GM12878 (cell line): ENCODE measurements at regions not wholly inside any gene's neighbourhood (a gene's known extent, or its start where the extent isn't known, plus 50 kb on each side); places are given as distances from the start of the nearest gene placed in this dataset.
A peak's percentile ranks its signal among the peaks of the same experiment; 100 is the strongest.

ENCODE experiments used
- ATAC-seq: fragments of 200-7000 bp; cut with Tn5 transposase; 3 replicates; pipeline ENCODE4 v1.9.1; 2020; ENCODE audit warnings: mild to moderate bottlenecking, moderate library complexity
- BruUV-seq: library from RNA; stranded (reverse); fragments of 400-500 nt; replicated peaks from 2 replicates; lab custom pipeline; 2021; lab: Mats Ljungman, UMichigan
- CTCF ChIA-PET: fragments of 300-600 bp; sonication (Branson Sonifier 250); formaldehyde crosslinking; extraction: SDS; loops from one replicate; lab custom pipeline; 2021; ENCODE audit warnings: inconsistent platforms; lab: Yijun Ruan, JAX
- POLR2A ChIA-PET: fragments of 350-600 bp; formaldehyde crosslinking; extraction: SDS; loops from one replicate; lab custom pipeline; 2021; ENCODE audit warnings: inconsistent platforms; lab: Charles Lee
- RAD21 ChIA-PET: fragments of 300-600 bp; sonication (Branson Sonifier 250); formaldehyde crosslinking; loops from one replicate; lab custom pipeline; 2023; ENCODE audit warnings: antibody characterized with exemption; ENCODE audit not compliant: unreplicated experiment; lab: Charles Lee
- SMC1A ChIA-PET: fragments of 300-600 bp; sonication (Branson Sonifier 250); formaldehyde crosslinking; loops from one replicate; lab custom pipeline; 2023; ENCODE audit not compliant: unreplicated experiment, uncharacterized antibody; lab: Charles Lee
- DNase-seq: peaks from one replicate; pipeline ENCODE4 v3.0.0-alpha.2; 2011; ENCODE audit warnings: low read depth, low spot score
- FAIRE-seq: peaks from 3 replicates; lab custom pipeline; 2011; peaks lifted over from hg19 to GRCh38; lab: Jason Lieb, UNC
- H2AFZ ChIP-seq: 2 replicates; pipeline ENCODE4 v1.6.0; 2011; ENCODE audit warnings: low read depth, low read length, control low read depth; ENCODE audit not compliant: control insufficient read depth
- H3K27ac ChIP-seq: 2 replicates; pipeline ENCODE4 v1.5.1; 2011; ENCODE audit warnings: control low read depth; ENCODE audit not compliant: control insufficient read depth, insufficient read depth
- H3K27me3 ChIP-seq, 2 experiments: replicated peaks in 1 of 2; 2 replicates each; pipeline versions ENCODE4 v1.6.0 to v1.6.1; 2011; ENCODE audit warnings: low read length in 1 of 2; ENCODE audit not compliant: control insufficient read depth in 2 of 2, insufficient read depth in 2 of 2
- H3K36me3 ChIP-seq, 2 experiments: 2 replicates each; pipeline ENCODE4 v1.5.1; 2011; ENCODE audit warnings: low read length in 1 of 2; ENCODE audit not compliant: control insufficient read depth in 2 of 2, insufficient read depth in 2 of 2
- H3K4me1 ChIP-seq: 2 replicates; pipeline ENCODE4 v1.6.1; 2011; ENCODE audit warnings: mild to moderate bottlenecking, low read length, moderate library complexity, mixed read lengths; ENCODE audit not compliant: control insufficient read depth, insufficient read depth
- H3K4me2 ChIP-seq: 2 replicates; pipeline ENCODE4 v1.6.0; 2011; ENCODE audit warnings: control low read depth; ENCODE audit not compliant: control insufficient read depth, insufficient read depth
- H3K4me3 ChIP-seq: fragments of 200-600 bp; sonication (generic); 2 replicates; pipeline ENCODE4 v1.5.1; 2016
- H3K79me2 ChIP-seq: 2 replicates; pipeline ENCODE4 v1.6.0; 2011; ENCODE audit warnings: low read length; ENCODE audit not compliant: control insufficient read depth, insufficient read depth
- H3K9ac ChIP-seq: 2 replicates; pipeline ENCODE4 v1.8.0; 2011; ENCODE audit warnings: low read length, control low read depth, mixed read lengths; ENCODE audit not compliant: control insufficient read depth, insufficient read depth
- H3K9me3 ChIP-seq: replicated peaks from 3 replicates; pipeline ENCODE4 v1.5.1; 2011; ENCODE audit warnings: mild to moderate bottlenecking, low read length; ENCODE audit not compliant: control insufficient read depth, insufficient read depth
- H4K20me1 ChIP-seq: 2 replicates; pipeline ENCODE4 v1.6.0; 2011; ENCODE audit not compliant: control insufficient read depth, insufficient read depth
- ATF7 ChIP-seq: fragments of 450-650 bp; IDR thresholded peaks from 2 replicates; pipeline ENCODE4 v1.6.1; 2016; ENCODE audit warnings: low read depth, mild to moderate bottlenecking
- CEBPB ChIP-seq, 2 experiments: fragments of 150-350 bp in 1 of 2; IDR thresholded peaks; 2 replicates each; pipeline ENCODE4 v1.6.1; 2012 to 2014; ENCODE audit warnings: low read depth in 2 of 2, low read length in 2 of 2, borderline replicate concordance in 1 of 2, inconsistent platforms in 1 of 2
- CHD2 ChIP-seq: IDR thresholded peaks from 2 replicates; pipeline ENCODE4 v1.6.1; 2011; ENCODE audit warnings: low read depth, low read length, improper control_type of control experiment, borderline replicate concordance
- CREB1 ChIP-seq: IDR thresholded peaks from 2 replicates; pipeline ENCODE4 v1.6.1; 2012; ENCODE audit warnings: low read depth, mild to moderate bottlenecking, inconsistent platforms
- DPF2 ChIP-seq: fragments of 450-650 bp; IDR thresholded peaks from 2 replicates; pipeline ENCODE4 v1.6.1; 2017; ENCODE audit warnings: mild to moderate bottlenecking
- HCFC1 ChIP-seq: fragments of 150-350 bp; IDR thresholded peaks from 2 replicates; pipeline ENCODE4 v1.6.1; 2014; ENCODE audit warnings: low read length
- IKZF2 ChIP-seq, 2 experiments: fragments of 450-650 bp; IDR thresholded peaks; 2 replicates each; pipeline ENCODE4 v1.6.1; 2017; ENCODE audit warnings: mild to moderate bottlenecking in 2 of 2, moderate library complexity in 2 of 2
- KAT2A ChIP-seq: conservative IDR thresholded peaks from 2 replicates; pipeline ENCODE4 v1.6.1; 2011; ENCODE audit warnings: low read depth, low read length; ENCODE audit not compliant: control insufficient read depth
- NFYB ChIP-seq: IDR thresholded peaks from 2 replicates; pipeline ENCODE4 v1.6.1; 2011; ENCODE audit warnings: low read depth, mild to moderate bottlenecking, low read length, improper control_type of control experiment, moderate library complexity; ENCODE audit not compliant: insufficient read depth
- POU2F2 ChIP-seq: IDR thresholded peaks from 3 replicates; pipeline ENCODE4 v1.6.1; 2011; ENCODE audit warnings: low read depth, mild to moderate bottlenecking, low read length, borderline replicate concordance
- RFX5 ChIP-seq: IDR thresholded peaks from 2 replicates; pipeline ENCODE4 v1.6.1; 2011; ENCODE audit warnings: low read depth, low read length, improper control_type of control experiment
- SMAD5 ChIP-seq: IDR thresholded peaks from 2 replicates; pipeline ENCODE4 v1.6.1; 2016; ENCODE audit warnings: antibody characterized with exemption, low read depth
- SPI1 ChIP-seq: IDR thresholded peaks from 2 replicates; pipeline ENCODE4 v1.6.1; 2011; ENCODE audit warnings: low read depth, mild to moderate bottlenecking, low read length, moderate library complexity, borderline replicate concordance; ENCODE audit not compliant: insufficient read depth
- SREBF1 ChIP-seq: IDR thresholded peaks from 2 replicates; pipeline ENCODE4 v1.6.1; 2012; ENCODE audit warnings: mild to moderate bottlenecking, low read length
- TBL1XR1 ChIP-seq: IDR thresholded peaks from 2 replicates; pipeline ENCODE4 v1.6.1; 2012; ENCODE audit warnings: low read depth, low read length, improper control_type of control experiment
- ZNF207 ChIP-seq: fragments of 450-650 bp; IDR thresholded peaks from 2 replicates; pipeline ENCODE4 v1.6.1; 2014; ENCODE audit warnings: antibody characterized with exemption, mild to moderate bottlenecking, borderline replicate concordance
- WGBS: methylation state at CpG from one replicate; pipeline ENCODE4 v1.1.6; 2016; ENCODE audit warnings: low lambda C conversion rate; ENCODE audit not compliant: insufficient replicate concordance, insufficient coverage; ENCODE audit errors: missing lambda C conversion rate; 5-methylcytosine and 5-hydroxymethylcytosine counted together
- in situ Hi-C: fragments of 300-500 bp; cut with MboI; formaldehyde crosslinking; loops from 9 replicates; pipeline ENCODE4 v1.14.3; 2018; ENCODE audit warnings: mixed read lengths
- intact Hi-C: fragments of 100-400 bp; cut with micrococcal nuclease; formaldehyde crosslinking; loops from one replicate; pipeline ENCODE4 v1.14.2; 2022; ENCODE audit not compliant: unreplicated experiment
- TF ChIP-seq, protein P1 (sequence below), 3 experiments: IDR thresholded peaks in 2 of 3; conservative IDR thresholded peaks in 1 of 3; 2 replicates each; pipeline ENCODE4 v1.5.1; 2011; ENCODE audit warnings: low read depth in 3 of 3, low read length in 3 of 3, mild to moderate bottlenecking in 3 of 3, control low read depth in 2 of 3, moderate library complexity in 2 of 3, inconsistent platforms in 1 of 3, mixed read lengths in 1 of 3; ENCODE audit not compliant: control insufficient read depth in 2 of 3, insufficient read depth in 1 of 3; ENCODE audit errors: extremely low read depth in 1 of 3
- TF ChIP-seq, protein P2 (sequence below): fragments of 450-650 bp; IDR thresholded peaks from 2 replicates; pipeline ENCODE4 v1.6.1; 2017; ENCODE audit warnings: mild to moderate bottlenecking, low read depth, inconsistent platforms; ENCODE audit not compliant: poor library complexity, severe bottlenecking
- TF ChIP-seq, protein P3 (sequence below): fragments of 450-650 bp; IDR thresholded peaks from 2 replicates; pipeline ENCODE4 v1.6.1; 2016; ENCODE audit warnings: mild to moderate bottlenecking

DNA sequence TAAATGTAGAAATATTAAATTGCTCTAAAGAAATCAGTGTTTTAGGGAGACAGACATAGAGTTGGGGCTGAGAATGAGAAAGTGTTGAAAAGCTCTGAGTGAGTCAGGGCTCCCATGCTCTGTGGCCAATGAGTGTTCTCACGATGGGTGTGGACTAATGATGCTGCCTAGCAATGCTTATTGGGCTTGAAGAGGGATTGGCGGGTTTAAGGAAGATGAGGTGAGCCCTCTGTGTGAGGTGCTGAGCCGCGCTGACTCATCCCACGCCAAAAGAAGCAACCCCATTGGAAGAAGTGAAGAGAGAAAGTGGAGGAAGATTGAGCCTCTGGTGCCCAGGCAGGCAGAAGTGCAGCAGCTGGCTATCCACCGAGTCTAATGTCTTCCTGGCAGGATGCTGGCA, 65.1 kb upstream of the DPT start:
- H4K20me1 ChIP-seq, result no peaks in the 10 kb centered on the region
- POLR2A ChIA-PET, result no interaction called here
- H3K27ac ChIP-seq, result no peak overlapping the region
- TF ChIP-seq ATF7 (no peak), CREB1 (no peak), SPI1 (no peak), CHD2 (no peak), POU2F2 (no peak), DPF2 (no peak), ZNF207 (no peak), SMAD5 (no peak), NFYB (no peak), CEBPB (IDR thresholded peaks at IDR 0.05; ENCODE audit: borderline replicate concordance in 1 of 2, low read depth in 2 of 2, low read length in 2 of 2) (no peak), TBL1XR1 (no peak), KAT2A (no peak), SREBF1 (no peak), HCFC1 (no peak), IKZF2 (IDR thresholded peaks at IDR 0.05) (no peak), RFX5 (no peak)
- TF ChIP-seq, protein P1, sequence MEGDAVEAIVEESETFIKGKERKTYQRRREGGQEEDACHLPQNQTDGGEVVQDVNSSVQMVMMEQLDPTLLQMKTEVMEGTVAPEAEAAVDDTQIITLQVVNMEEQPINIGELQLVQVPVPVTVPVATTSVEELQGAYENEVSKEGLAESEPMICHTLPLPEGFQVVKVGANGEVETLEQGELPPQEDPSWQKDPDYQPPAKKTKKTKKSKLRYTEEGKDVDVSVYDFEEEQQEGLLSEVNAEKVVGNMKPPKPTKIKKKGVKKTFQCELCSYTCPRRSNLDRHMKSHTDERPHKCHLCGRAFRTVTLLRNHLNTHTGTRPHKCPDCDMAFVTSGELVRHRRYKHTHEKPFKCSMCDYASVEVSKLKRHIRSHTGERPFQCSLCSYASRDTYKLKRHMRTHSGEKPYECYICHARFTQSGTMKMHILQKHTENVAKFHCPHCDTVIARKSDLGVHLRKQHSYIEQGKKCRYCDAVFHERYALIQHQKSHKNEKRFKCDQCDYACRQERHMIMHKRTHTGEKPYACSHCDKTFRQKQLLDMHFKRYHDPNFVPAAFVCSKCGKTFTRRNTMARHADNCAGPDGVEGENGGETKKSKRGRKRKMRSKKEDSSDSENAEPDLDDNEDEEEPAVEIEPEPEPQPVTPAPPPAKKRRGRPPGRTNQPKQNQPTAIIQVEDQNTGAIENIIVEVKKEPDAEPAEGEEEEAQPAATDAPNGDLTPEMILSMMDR (IDR thresholded peaks at IDR 0.05 in 2 of 3, conservative IDR thresholded peaks at IDR 0.05 in 1 of 3; ENCODE audit: control insufficient read depth in 2 of 3, extremely low read depth in 1 of 3, insufficient read depth in 1 of 3, low read depth in 3 of 3, low read length in 3 of 3), result no peak
- TF ChIP-seq, protein P2, sequence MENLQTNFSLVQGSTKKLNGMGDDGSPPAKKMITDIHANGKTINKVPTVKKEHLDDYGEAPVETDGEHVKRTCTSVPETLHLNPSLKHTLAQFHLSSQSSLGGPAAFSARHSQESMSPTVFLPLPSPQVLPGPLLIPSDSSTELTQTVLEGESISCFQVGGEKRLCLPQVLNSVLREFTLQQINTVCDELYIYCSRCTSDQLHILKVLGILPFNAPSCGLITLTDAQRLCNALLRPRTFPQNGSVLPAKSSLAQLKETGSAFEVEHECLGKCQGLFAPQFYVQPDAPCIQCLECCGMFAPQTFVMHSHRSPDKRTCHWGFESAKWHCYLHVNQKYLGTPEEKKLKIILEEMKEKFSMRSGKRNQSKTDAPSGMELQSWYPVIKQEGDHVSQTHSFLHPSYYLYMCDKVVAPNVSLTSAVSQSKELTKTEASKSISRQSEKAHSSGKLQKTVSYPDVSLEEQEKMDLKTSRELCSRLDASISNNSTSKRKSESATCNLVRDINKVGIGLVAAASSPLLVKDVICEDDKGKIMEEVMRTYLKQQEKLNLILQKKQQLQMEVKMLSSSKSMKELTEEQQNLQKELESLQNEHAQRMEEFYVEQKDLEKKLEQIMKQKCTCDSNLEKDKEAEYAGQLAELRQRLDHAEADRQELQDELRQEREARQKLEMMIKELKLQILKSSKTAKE, result no peak
- TF ChIP-seq, protein P3, sequence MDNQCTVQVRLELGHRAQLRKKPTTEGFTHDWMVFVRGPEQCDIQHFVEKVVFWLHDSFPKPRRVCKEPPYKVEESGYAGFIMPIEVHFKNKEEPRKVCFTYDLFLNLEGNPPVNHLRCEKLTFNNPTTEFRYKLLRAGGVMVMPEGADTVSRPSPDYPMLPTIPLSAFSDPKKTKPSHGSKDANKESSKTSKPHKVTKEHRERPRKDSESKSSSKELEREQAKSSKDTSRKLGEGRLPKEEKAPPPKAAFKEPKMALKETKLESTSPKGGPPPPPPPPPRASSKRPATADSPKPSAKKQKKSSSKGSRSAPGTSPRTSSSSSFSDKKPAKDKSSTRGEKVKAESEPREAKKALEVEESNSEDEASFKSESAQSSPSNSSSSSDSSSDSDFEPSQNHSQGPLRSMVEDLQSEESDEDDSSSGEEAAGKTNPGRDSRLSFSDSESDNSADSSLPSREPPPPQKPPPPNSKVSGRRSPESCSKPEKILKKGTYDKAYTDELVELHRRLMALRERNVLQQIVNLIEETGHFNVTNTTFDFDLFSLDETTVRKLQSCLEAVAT, result no peak
- TF ChIP-seq, all 136 proteins: peak for 0
- Histone ChIP-seq H3K4me3 (no peak overlapping the region), H3K36me3 (no peaks in the 10 kb centered on the region), H3K9me3 (no peaks in the 10 kb centered on the region), H3K9ac (no peak overlapping the region), H3K4me2 (no peak overlapping the region), H3K27me3 (no peaks in the 10 kb centered on the region), H2AFZ (no peak overlapping the region), H3K79me2 (no peaks in the 10 kb centered on the region), H3K4me1 (no peaks in the 10 kb centered on the region)
- ATAC-seq (peak; percentile 40), FAIRE-seq (no peak), DNase-seq (no peak)
- SMC1A ChIA-PET, result interaction anchor here (1.1 kb wide), 1 partner anchor 324 kb away, joined by 3 read pairs; no protein-coding TSS in a partner anchor
- in situ Hi-C loops (no loop called here), intact Hi-C loops (no loop called here)
- CTCF ChIA-PET, result no interaction called here
- 19% methylated on average over 6 of the region's 6 CpGs for WGBS
- RAD21 ChIA-PET, result no interaction called here
- no TSS peak for BruUV-seq
